OCI-LY7 (cell line): ENCODE measurements at regions not wholly inside any gene's neighbourhood (a gene's known extent, or its start where the extent isn't known, plus 50 kb on each side); places are given as distances from the start of the nearest gene placed in this dataset.

ENCODE experiments used
- CTCF ChIP-seq: fragments of 200-600 bp; sonication (generic); conservative IDR thresholded peaks from 2 replicates; pipeline ENCODE4 v1.5.1; 2014; ENCODE audit warnings: mild to moderate bottlenecking, antibody characterized with exemption, low read length, moderate library complexity, mixed read lengths
- EZH2phosphoT487 ChIP-seq: fragments of 200-600 bp; sonication (generic); IDR thresholded peaks from 2 replicates; pipeline ENCODE4 v1.6.1; 2018; ENCODE audit warnings: low read depth, borderline replicate concordance, mild to moderate bottlenecking, mixed run types, antibody characterized with exemption, low read length, moderate library complexity, mixed read lengths

- no peak for TF ChIP-seq CTCF
- TF ChIP-seq EZH2phosphoT487, result no peak
Observed at GRCh38 chr6:50929323-50929722, 110.7 kb downstream of the TFAP2B start.
